A549 (cell line): ENCODE measurements at regions not wholly inside any gene's neighbourhood (a gene's known extent, or its start where the extent isn't known, plus 50 kb on each side); places are given as distances from the start of the nearest gene placed in this dataset.
A peak's percentile ranks its signal among the peaks of the same experiment; 100 is the strongest.
"Not testable (repeated sequence)": the region's sequence is repeated elsewhere in the genome, so short reads cannot be mapped to it uniquely, and the experiment has no call there.

ENCODE experiments used
- ATAC-seq, 2 experiments: fragments of 200-7000 bp in 1 of 2; fragments of >200 bp in 1 of 2; cut with Nextera tagmentation in 1 of 2; cut with Tn5 transposase in 1 of 2; 3 replicates each; pipeline versions ENCODE4 v1.8.0 to v1.9.1; 2018 to 2020; ENCODE audit warnings: mild to moderate bottlenecking in 1 of 2, moderate library complexity in 1 of 2
- CTCF ChIA-PET: fragments of 300-600 bp; sonication (Branson Sonifier 250); formaldehyde crosslinking; extraction: SDS; loops from one replicate; lab custom pipeline; 2021; ENCODE audit warnings: antibody characterized with exemption, inconsistent platforms; lab: Yijun Ruan, JAX
- POLR2A ChIA-PET: fragments of 350-600 bp; formaldehyde crosslinking; extraction: SDS; loops from one replicate; lab custom pipeline; 2021; ENCODE audit warnings: antibody characterized with exemption, inconsistent platforms; lab: Yijun Ruan, JAX
- DNase-seq, 2 experiments: peaks; one replicate each; pipeline versions ENCODE4 v3.0.0 to v3.0.0-alpha.2; 2011 to 2016; ENCODE audit warnings: low read depth in 1 of 2, low spot score in 1 of 2
- FAIRE-seq: peaks from 2 replicates; lab custom pipeline; 2011; peaks lifted over from hg19 to GRCh38; lab: Jason Lieb, UNC
- H3K27ac ChIP-seq, 2 experiments: fragments of >200 bp; sonication (Bioruptor Twin); formaldehyde crosslinking; 3 replicates each; pipeline ENCODE4 v1.5.1; 2016 to 2017
- H3K4me1 ChIP-seq: fragments of >200 bp; sonication (Bioruptor Twin); formaldehyde crosslinking; 3 replicates; pipeline ENCODE4 v1.6.1; 2016
- H3K4me2 ChIP-seq: fragments of >200 bp; sonication (Bioruptor Twin); formaldehyde crosslinking; 3 replicates; pipeline ENCODE4 v1.6.1; 2016
- H3K4me3 ChIP-seq: fragments of >200 bp; sonication (Bioruptor Twin); formaldehyde crosslinking; 3 replicates; pipeline ENCODE4 v1.5.1; 2016
- H3K9me3 ChIP-seq: fragments of >200 bp; sonication (Bioruptor Twin); formaldehyde crosslinking; 3 replicates; pipeline ENCODE4 v1.6.1; 2016
- CBX8 ChIP-seq: fragments of 200-600 bp; sonication (generic); IDR thresholded peaks from 2 replicates; pipeline ENCODE4 v1.6.1; 2016
- CEBPB ChIP-seq, 2 experiments: fragments of >200 bp in 1 of 2; sonication (Bioruptor Twin) in 1 of 2; formaldehyde crosslinking in 1 of 2; IDR thresholded peaks; 2 replicates each; pipeline ENCODE4 v1.6.1; 2012 to 2016
- CTCF ChIP-seq: fragments of >200 bp; sonication (Bioruptor Twin); formaldehyde crosslinking; IDR thresholded peaks from 3 replicates; pipeline ENCODE4 v1.5.1; 2016
- ELK1 ChIP-seq: fragments of 150-350 bp; IDR thresholded peaks from 2 replicates; pipeline ENCODE4 v1.6.1; 2014; ENCODE audit warnings: low read depth, mild to moderate bottlenecking, low read length
- GATA3 ChIP-seq: IDR thresholded peaks from 2 replicates; pipeline ENCODE4 v1.6.1; 2012; ENCODE audit warnings: borderline replicate concordance
- HDAC2 ChIP-seq: fragments of 200-600 bp; sonication (generic); IDR thresholded peaks from 2 replicates; pipeline ENCODE4 v1.6.1; 2016
- HES2 ChIP-seq: fragments of >200 bp; sonication (Bioruptor Twin); formaldehyde crosslinking; IDR thresholded peaks from 2 replicates; pipeline ENCODE4 v1.6.1; 2016
- JUN ChIP-seq, 2 experiments: fragments of >200 bp; sonication (Bioruptor Twin); formaldehyde crosslinking; IDR thresholded peaks; 2 replicates in 1 of 2; 3 replicates in 1 of 2; pipeline ENCODE4 v1.6.1; 2016 to 2017
- JUNB ChIP-seq: fragments of >200 bp; sonication (Bioruptor Twin); formaldehyde crosslinking; IDR thresholded peaks from 2 replicates; pipeline ENCODE4 v1.6.1; 2016
- MAFK ChIP-seq: fragments of 450-650 bp; IDR thresholded peaks from 2 replicates; pipeline ENCODE4 v1.6.1; 2014; ENCODE audit not compliant: partially characterized antibody
- MAX ChIP-seq: IDR thresholded peaks from 2 replicates; pipeline ENCODE4 v1.6.1; 2012
- MAZ ChIP-seq: fragments of 150-350 bp; IDR thresholded peaks from 2 replicates; pipeline ENCODE4 v1.6.1; 2014; ENCODE audit warnings: antibody characterized with exemption, low read depth, low read length, borderline replicate concordance
- MYC ChIP-seq: IDR thresholded peaks from 2 replicates; pipeline ENCODE4 v1.6.1; 2012; ENCODE audit warnings: mild to moderate bottlenecking, inconsistent platforms, low read length, improper control_type of control experiment, borderline replicate concordance
- NFE2L2 ChIP-seq: fragments of 150-350 bp; conservative IDR thresholded peaks from 2 replicates; pipeline ENCODE4 v1.6.1; 2014; ENCODE audit warnings: low read length
- NPAS2 ChIP-seq: fragments of 250-450 bp; sonication (Bioruptor Pico); IDR thresholded peaks from 2 replicates; pipeline ENCODE4 v1.8.0; 2022; ENCODE audit warnings: mild to moderate bottlenecking, moderate library complexity, borderline replicate concordance
- PHF8 ChIP-seq: fragments of 200-600 bp; sonication (generic); IDR thresholded peaks from 2 replicates; pipeline ENCODE4 v1.6.1; 2016; ENCODE audit warnings: low read depth, mild to moderate bottlenecking, antibody characterized with exemption, moderate library complexity, borderline replicate concordance
- RCOR1 ChIP-seq: fragments of 150-350 bp; IDR thresholded peaks from 2 replicates; pipeline ENCODE4 v1.6.1; 2014; ENCODE audit warnings: antibody characterized with exemption, low read length, low read depth
- RFX5 ChIP-seq: fragments of 450-650 bp; IDR thresholded peaks from 2 replicates; pipeline ENCODE4 v1.7.1; 2014; ENCODE audit warnings: antibody characterized with exemption, mild to moderate bottlenecking, moderate library complexity
- SMC3 ChIP-seq: fragments of >200 bp; sonication (Bioruptor Twin); formaldehyde crosslinking; IDR thresholded peaks from 3 replicates; pipeline ENCODE4 v1.6.1; 2018; ENCODE audit warnings: inconsistent platforms
- SREBF2 ChIP-seq: fragments of 450-650 bp; IDR thresholded peaks from 2 replicates; pipeline ENCODE4 v1.6.1; 2014; ENCODE audit warnings: mild to moderate bottlenecking, moderate library complexity
- ZFP36 ChIP-seq: fragments of 450-650 bp; IDR thresholded peaks from 2 replicates; pipeline ENCODE4 v1.6.1; 2014; ENCODE audit warnings: borderline replicate concordance; ENCODE audit not compliant: partially characterized antibody
- WGBS: methylation state at CpG from one replicate; pipeline ENCODE4 v1.1.6; 2017; ENCODE audit errors: missing lambda C conversion rate; 5-methylcytosine and 5-hydroxymethylcytosine counted together
- TF ChIP-seq, protein P1 (sequence below): fragments of 250-450 bp; sonication (Bioruptor Pico); IDR thresholded peaks from 2 replicates; pipeline ENCODE4 v1.5.0; 2021; ENCODE audit warnings: mild to moderate bottlenecking, moderate library complexity, borderline replicate concordance
- TF ChIP-seq, protein P2 (sequence below): fragments of 450-650 bp; IDR thresholded peaks from 2 replicates; pipeline ENCODE4 v1.6.1; 2014; ENCODE audit warnings: antibody characterized with exemption

DNA sequence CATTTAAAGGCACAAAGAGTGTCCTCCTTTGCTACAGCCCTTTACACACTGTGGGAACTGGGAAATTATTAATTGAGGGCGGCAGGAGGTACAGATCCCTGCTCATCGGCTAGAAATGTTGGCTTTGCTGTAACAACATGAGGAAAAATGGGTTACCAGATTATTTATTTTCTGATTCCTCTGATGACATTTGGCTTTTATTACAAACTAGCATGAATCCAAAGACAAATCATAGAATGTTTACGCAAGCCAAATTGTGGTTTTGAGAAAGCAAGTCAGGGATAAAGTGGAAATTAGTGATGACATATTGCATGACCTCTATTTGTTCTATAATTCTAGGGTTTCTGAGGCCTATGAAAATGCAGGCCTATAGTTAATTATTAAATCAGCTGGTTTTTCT lies 126.1 kb upstream of the TMEM196 start (continued):
- TF ChIP-seq HES2 = peak; percentile 79
- peak; percentile 31; the same call in 1 of the 2 replicates for TF ChIP-seq MAX
- TF ChIP-seq NFE2L2 = no peak
- TF ChIP-seq MAZ = no peak
- no peak for TF ChIP-seq CTCF
- no peak for TF ChIP-seq MYC
- TF ChIP-seq, protein P1, sequence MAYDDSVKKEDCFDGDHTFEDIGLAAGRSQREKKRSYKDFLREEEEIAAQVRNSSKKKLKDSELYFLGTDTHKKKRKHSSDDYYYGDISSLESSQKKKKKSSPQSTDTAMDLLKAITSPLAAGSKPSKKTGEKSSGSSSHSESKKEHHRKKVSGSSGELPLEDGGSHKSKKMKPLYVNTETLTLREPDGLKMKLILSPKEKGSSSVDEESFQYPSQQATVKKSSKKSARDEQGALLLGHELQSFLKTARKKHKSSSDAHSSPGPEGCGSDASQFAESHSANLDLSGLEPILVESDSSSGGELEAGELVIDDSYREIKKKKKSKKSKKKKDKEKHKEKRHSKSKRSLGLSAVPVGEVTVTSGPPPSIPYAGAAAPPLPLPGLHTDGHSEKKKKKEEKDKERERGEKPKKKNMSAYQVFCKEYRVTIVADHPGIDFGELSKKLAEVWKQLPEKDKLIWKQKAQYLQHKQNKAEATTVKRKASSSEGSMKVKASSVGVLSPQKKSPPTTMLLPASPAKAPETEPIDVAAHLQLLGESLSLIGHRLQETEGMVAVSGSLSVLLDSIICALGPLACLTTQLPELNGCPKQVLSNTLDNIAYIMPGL (CRISPR knock-in tag) = no peak
- peak; percentile 91 for TF ChIP-seq JUNB
- TF ChIP-seq ZFP36 = peak; percentile 71
- TF ChIP-seq GATA3 = peak; percentile 95
- no peak for TF ChIP-seq RCOR1
- TF ChIP-seq CEBPB (IDR thresholded peaks at IDR 0.05) = peak; percentile 82 to 85
- TF ChIP-seq SMC3 = peak; percentile 62; the same call in 2 of the 3 replicates
- TF ChIP-seq, protein P2, sequence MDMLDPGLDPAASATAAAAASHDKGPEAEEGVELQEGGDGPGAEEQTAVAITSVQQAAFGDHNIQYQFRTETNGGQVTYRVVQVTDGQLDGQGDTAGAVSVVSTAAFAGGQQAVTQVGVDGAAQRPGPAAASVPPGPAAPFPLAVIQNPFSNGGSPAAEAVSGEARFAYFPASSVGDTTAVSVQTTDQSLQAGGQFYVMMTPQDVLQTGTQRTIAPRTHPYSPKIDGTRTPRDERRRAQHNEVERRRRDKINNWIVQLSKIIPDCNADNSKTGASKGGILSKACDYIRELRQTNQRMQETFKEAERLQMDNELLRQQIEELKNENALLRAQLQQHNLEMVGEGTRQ = no peak
- TF ChIP-seq RFX5 = no peak
- TF ChIP-seq SREBF2 = no peak

GRCh38 chr7:19882893-19883292 lies 109.5 kb upstream of the TMEM196 start:
- ATAC-seq, CTCF ChIA-PET: not testable (repeated sequence)
- WGBS = 91% methylated on average over 3 of the region's 11 CpGs

GRCh38 chr7:19872094-19872493 lies 98.7 kb upstream of the TMEM196 start:
- no peaks in the 10 kb centered on the region for H3K9me3 ChIP-seq
- H3K4me1 ChIP-seq = no peaks in the 10 kb centered on the region
- DNase-seq (no peak), FAIRE-seq (no peak), ATAC-seq (no peak)
- H3K4me3 ChIP-seq = no peak overlapping the region
- WGBS = 76% methylated on average over 1 of the region's 1 CpG
- no peak for TF ChIP-seq MAX
- no peak for TF ChIP-seq JUN (IDR thresholded peaks at IDR 0.05)
- TF ChIP-seq ELK1 = no peak
- no peak for TF ChIP-seq PHF8
- TF ChIP-seq MAFK = peak; percentile 72
- TF ChIP-seq CBX8 = no peak
- no peak for TF ChIP-seq NPAS2
- no peak for TF ChIP-seq HDAC2
- CTCF ChIA-PET = no interaction called here
- POLR2A ChIA-PET = no interaction called here
- no peak overlapping the region for H3K27ac ChIP-seq
- no peak overlapping the region for H3K4me2 ChIP-seq

More at GRCh38 chr7:19882893-19883292, 109.5 kb upstream of the TMEM196 start:
- DNase-seq, H3K4me3 ChIP-seq, H3K27ac ChIP-seq, H3K4me2 ChIP-seq, H3K4me1 ChIP-seq, H3K9me3 ChIP-seq, FAIRE-seq, POLR2A ChIA-PET: not testable (repeated sequence)
